ENCODE measurements at regions not wholly inside any gene's neighbourhood (a gene's known extent, or its start where the extent isn't known, plus 50 kb on each side); places are given as distances from the start of the nearest gene placed in this dataset.
"Not testable (repeated sequence)": the region's sequence is repeated elsewhere in the genome, so short reads cannot be mapped to it uniquely, and the experiment has no call there.

- H4K20me1 ChIP-seq, result no peaks in the 10 kb centered on the region
- no peaks in the 10 kb centered on the region for H3K36me3 ChIP-seq
- H3K27me3 ChIP-seq, result no peaks in the 10 kb centered on the region
- H3K27ac ChIP-seq, result peak overlapping the region in 3 of 11 experiments; percentile 28 to 57 (median 28); a peak in 3 of 22 replicates
- peak overlapping the region in 3 of 11 experiments; percentile 13 to 79 (median 71); a peak in 5 of 22 replicates for H3K4me2 ChIP-seq
- no peak overlapping the region for H3K4me3 ChIP-seq
- TF ChIP-seq Cebpa-rat (IDR thresholded peaks at IDR 0.05), result no peak
- H3K4me1 ChIP-seq, result peaks cover 7 to 51% (median 14%) of the 10 kb centered on the region in 10 experiments; a peak in 18 of 20 replicates
- H3K9me3 ChIP-seq (replicated peaks in 1 of 11), result no peaks in the 10 kb centered on the region
- peak overlapping the region in 1 of 11 experiments; percentile 29; a peak in 1 of 22 replicates for H3K9ac ChIP-seq
Measured at GRCh38 chr1:99438656-99439230, 174.5 kb downstream of the PLPPR4 start.

GRCh38 chr1:99439433-99440075 lies 175.3 kb downstream of the PLPPR4 start:
- no peak for TF ChIP-seq Cebpa-rat (IDR thresholded peaks at IDR 0.05)
- no peak overlapping the region for H3K4me3 ChIP-seq
- no peaks in the 10 kb centered on the region for H3K27me3 ChIP-seq
- no peak overlapping the region for H3K9ac ChIP-seq
- H3K36me3 ChIP-seq, result no peaks in the 10 kb centered on the region
- H3K9me3 ChIP-seq (replicated peaks in 1 of 11), result no peaks in the 10 kb centered on the region
- peak overlapping the region in 4 of 11 experiments; percentile 9 to 58 (median 39); a peak in 4 of 22 replicates for H3K27ac ChIP-seq
- H4K20me1 ChIP-seq, result no peaks in the 10 kb centered on the region
- H3K4me1 ChIP-seq, result peaks cover 7 to 51% (median 14%) of the 10 kb centered on the region in 10 experiments; a peak in 18 of 20 replicates
- peak overlapping the region in 3 of 11 experiments; percentile 13 to 79 (median 59); a peak in 5 of 22 replicates for H3K4me2 ChIP-seq

- Histone ChIP-seq H3K9me3 (replicated peaks in 1 of 11) (no peaks in the 10 kb centered on the region), H4K20me1 (no peaks in the 10 kb centered on the region), H3K4me2 (peak overlapping the region; percentile 0 to 82 (median 40); a peak in 17 of 22 replicates), H3K27me3 (no peaks in the 10 kb centered on the region), H3K4me3 (peak overlapping the region in 3 of 10 experiments; percentile 5 to 28 (median 24); a peak in 3 of 20 replicates), H3K4me1 (peaks cover 7 to 51% (median 14%) of the 10 kb centered on the region in 10 experiments; a peak in 18 of 20 replicates), H3K27ac (peak overlapping the region in 5 of 11 experiments; percentile 40 to 75 (median 70); a peak in 8 of 22 replicates), H3K9ac (peak overlapping the region in 4 of 11 experiments; percentile 20 to 61 (median 50); a peak in 7 of 22 replicates), H3K36me3 (no peaks in the 10 kb centered on the region)
- no peak for TF ChIP-seq Cebpa-rat (IDR thresholded peaks at IDR 0.05)
Measured at GRCh38 chr1:99441299-99442095, 177.2 kb downstream of the PLPPR4 start.

GRCh38 chr1:99444211-99444927 lies 180.1 kb downstream of the PLPPR4 start:
- H3K27me3 ChIP-seq; H3K9me3 ChIP-seq (replicated peaks in 1 of 11); H3K36me3 ChIP-seq; H4K20me1 ChIP-seq; H3K9ac ChIP-seq; H3K27ac ChIP-seq; H3K4me3 ChIP-seq; H3K4me2 ChIP-seq: not testable (repeated sequence)
- H3K4me1 ChIP-seq, result peaks cover 7 to 39% (median 14%) of the 10 kb centered on the region in 10 experiments; a peak in 18 of 20 replicates

GRCh38 chr1:99445071-99445470 lies 180.8 kb downstream of the PLPPR4 start:
- Histone ChIP-seq H3K4me3 (no peak overlapping the region), H3K27me3 (no peaks in the 10 kb centered on the region), H3K9ac (no peak overlapping the region), H4K20me1 (no peaks in the 10 kb centered on the region), H3K27ac (no peak overlapping the region), H3K36me3 (no peaks in the 10 kb centered on the region), H3K9me3 (replicated peaks in 1 of 11) (no peaks in the 10 kb centered on the region), H3K4me1 (peaks cover 7 to 32% (median 14%) of the 10 kb centered on the region in 10 experiments; a peak in 18 of 20 replicates), H3K4me2 (no peak overlapping the region)
- no peak for TF ChIP-seq Cebpa-rat (IDR thresholded peaks at IDR 0.05)

- TF ChIP-seq Cebpa-rat (IDR thresholded peaks at IDR 0.05), result no peak
- Histone ChIP-seq H3K4me1 (peaks cover 7 to 27% (median 14%) of the 10 kb centered on the region in 10 experiments; a peak in 18 of 20 replicates), H3K27me3 (no peaks in the 10 kb centered on the region), H4K20me1 (no peaks in the 10 kb centered on the region), H3K4me2 (no peak overlapping the region), H3K9ac (no peak overlapping the region), H3K9me3 (replicated peaks in 1 of 11) (no peaks in the 10 kb centered on the region), H3K4me3 (no peak overlapping the region), H3K36me3 (no peaks in the 10 kb centered on the region), H3K27ac (no peak overlapping the region)
Measured at GRCh38 chr1:99445486-99445885, 181.2 kb downstream of the PLPPR4 start.

- Histone ChIP-seq H3K27me3 (no peaks in the 10 kb centered on the region), H3K4me2 (no peak overlapping the region)
- no peak for TF ChIP-seq Cebpa-rat (IDR thresholded peaks at IDR 0.05)
Measured at GRCh38 chr1:99447721-99448120, 183.4 kb downstream of the PLPPR4 start.

GRCh38 chr1:99455760-99456159 lies 190.2 kb upstream of the PALMD start:
- H3K4me2 ChIP-seq, result no peak overlapping the region

More at GRCh38 chr1:99447721-99448120, 183.4 kb downstream of the PLPPR4 start:
- Histone ChIP-seq H4K20me1 (no peaks in the 10 kb centered on the region), H3K4me3 (no peak overlapping the region), H3K36me3 (no peaks in the 10 kb centered on the region), H3K27ac (no peak overlapping the region), H3K4me1 (peaks cover 0 to 5% (median 0%) of the 10 kb centered on the region in 10 experiments; a peak in 6 of 20 replicates), H3K9ac (no peak overlapping the region), H3K9me3 (replicated peaks in 1 of 11) (no peaks in the 10 kb centered on the region)

More at GRCh38 chr1:99455760-99456159, 190.2 kb upstream of the PALMD start:
- no peak overlapping the region for H3K4me3 ChIP-seq
- no peak for TF ChIP-seq Cebpa-rat (IDR thresholded peaks at IDR 0.05)
- H3K4me1 ChIP-seq, result no peaks in the 10 kb centered on the region
- H3K36me3 ChIP-seq, result no peaks in the 10 kb centered on the region
- H3K9ac ChIP-seq, result no peak overlapping the region
- no peak overlapping the region for H3K27ac ChIP-seq
- no peaks in the 10 kb centered on the region for H3K9me3 ChIP-seq (replicated peaks in 1 of 11)
- H3K27me3 ChIP-seq, result no peaks in the 10 kb centered on the region
- no peaks in the 10 kb centered on the region for H4K20me1 ChIP-seq

Data from BLaER1 treated with 17β-estradiol and CSF1 and Interleukin-3, amounts not matched to agents 10 nM and 100 nM (cell line).